ENCODE measurements at regions not wholly inside any gene's neighbourhood (a gene's known extent, or its start where the extent isn't known, plus 50 kb on each side); places are given as distances from the start of the nearest gene placed in this dataset.

- CTCF ChIA-PET (ENCODE audit: partially characterized antibody) = no interaction called here
- Histone ChIP-seq H2AK5ac (ENCODE audit: low read depth, low read length) (no peak overlapping the region), H2BK20ac (ENCODE audit: low read length) (no peak overlapping the region), H4K5ac (ENCODE audit: insufficient read length, low read depth, low read length) (no peak overlapping the region), H4K8ac (ENCODE audit: extremely low read depth, insufficient read depth, low read length) (no peak overlapping the region), H3K9ac (replicated peaks in 1 of 4; ENCODE audit: extremely low read depth in 1 of 4, low read depth in 3 of 4, low read length in 3 of 4) (no peak overlapping the region), H3K9me3 (ENCODE audit: insufficient read depth in 2 of 2, low read depth in 1 of 2, low read length in 1 of 2) (no peaks in the 10 kb centered on the region), H3K23me2 (ENCODE audit: low read depth, low read length) (no peaks in the 10 kb centered on the region), H3K79me1 (ENCODE audit: low read depth, low read length) (no peaks in the 10 kb centered on the region), H3K36me3 (ENCODE audit: control insufficient read depth in 2 of 4, insufficient read depth in 4 of 4, low read length in 3 of 4) (no peaks in the 10 kb centered on the region), H3K27me3 (replicated peaks in 1 of 4; ENCODE audit: control insufficient read depth in 3 of 4, extremely low read depth in 1 of 4, insufficient read depth in 3 of 4, low read length in 3 of 4) (no peaks in the 10 kb centered on the region), H2BK12ac (ENCODE audit: low read depth, low read length) (no peak overlapping the region), H4K20me1 (replicated peaks in 1 of 2; ENCODE audit: control insufficient read depth in 1 of 2, insufficient read depth in 2 of 2, low read length in 2 of 2) (no peaks in the 10 kb centered on the region), H3K4me3 (ENCODE audit: extremely low read depth in 1 of 4, insufficient read depth in 2 of 4, low read depth in 3 of 4, low read length in 4 of 4) (no peak overlapping the region), H4K91ac (replicated peaks; ENCODE audit: insufficient read length, low read length) (no peak overlapping the region), H2AFZ (ENCODE audit: low read length) (no peak overlapping the region), H3K56ac (replicated peaks; ENCODE audit: insufficient read length, low read depth, low read length) (no peak overlapping the region), H3K79me2 (ENCODE audit: control insufficient read depth in 1 of 2, insufficient read depth in 2 of 2, low read length in 2 of 2) (no peaks in the 10 kb centered on the region), H3K23ac (ENCODE audit: insufficient read length) (no peak overlapping the region), H2BK15ac (ENCODE audit: low read length) (no peak overlapping the region), H3K27ac (ENCODE audit: low read depth, low read length) (no peak overlapping the region), H2BK5ac (ENCODE audit: low read depth, low read length) (no peak overlapping the region), H3K4me2 (ENCODE audit: insufficient read depth in 1 of 2, low read depth in 2 of 2, low read length in 2 of 2) (no peak overlapping the region), H3K14ac (ENCODE audit: insufficient read length) (no peak overlapping the region), H2BK120ac (replicated peaks; ENCODE audit: low read depth, low read length) (no peak overlapping the region), H3K18ac (ENCODE audit: extremely low read depth, low read length) (no peak overlapping the region), H3K4ac (replicated peaks; ENCODE audit: insufficient read length, low read depth, low read length) (no peak overlapping the region), H3K4me1 (replicated peaks in 1 of 4; ENCODE audit: control insufficient read depth in 3 of 4, insufficient read depth in 4 of 4, low read length in 3 of 4) (no peaks in the 10 kb centered on the region)
- 90% methylated on average over 2 of the region's 2 CpGs; no CpG with 5 or more reads in 1 of the 2 experiments for WGBS, 2 experiments (ENCODE audit: extremely low coverage in 1 of 2, insufficient coverage in 1 of 2, insufficient read length in 1 of 2, insufficient replicate concordance in 2 of 2, low coverage in 1 of 2, low lambda C conversion rate in 2 of 2, missing lambda C conversion rate in 1 of 2)
- POLR2A ChIA-PET (ENCODE audit: partially characterized antibody) = no interaction called here
- TF ChIP-seq JUN (IDR thresholded peaks at IDR 0.05; ENCODE audit: low read depth, low read length) = no peak
- TF ChIP-seq SUZ12 (IDR thresholded peaks at IDR 0.05; ENCODE audit: low read length) = no peak
- TF ChIP-seq POLR2AphosphoS5 (IDR thresholded peaks at IDR 0.05; ENCODE audit: low read depth, low read length) = no peak
- no peak for TF ChIP-seq CBX8 (IDR thresholded peaks at IDR 0.05; ENCODE audit: borderline replicate concordance, low read depth, low read length)
- TF ChIP-seq GABPA (IDR thresholded peaks at IDR 0.05; ENCODE audit: borderline replicate concordance, insufficient read depth, low read length) = no peak
- TF ChIP-seq TAF1 (IDR thresholded peaks at IDR 0.05; ENCODE audit: low read depth, low read length) = no peak
- no peak for TF ChIP-seq SP2 (IDR thresholded peaks at IDR 0.05; ENCODE audit: low read length)
- no peak for TF ChIP-seq RFX5 (IDR thresholded peaks at IDR 0.05; ENCODE audit: borderline replicate concordance, low read depth, low read length)
- FAIRE-seq = no peak
- DNase-seq (ENCODE audit: low read depth in 1 of 2, low spot score in 2 of 2) = no peak
These were observed 1354.6 kb downstream of the HACE1 start for GRCh38 chr6:103505155-103505518.

Data from H1 (cell line).